Ishikawa (cell line): ENCODE measurements at regions not wholly inside any gene's neighbourhood (a gene's known extent, or its start where the extent isn't known, plus 50 kb on each side); places are given as distances from the start of the nearest gene placed in this dataset.

Source experiments
- CEBPB ChIP-seq: IDR thresholded peaks from 2 replicates; pipeline ENCODE4 v1.6.1; 2012
- CREB1 ChIP-seq: IDR thresholded peaks from 2 replicates; pipeline ENCODE4 v1.6.1; 2012; ENCODE audit warnings: low read depth
- EGR1 ChIP-seq: IDR thresholded peaks from 2 replicates; pipeline ENCODE4 v1.6.1; 2012
- EP300 ChIP-seq: IDR thresholded peaks from 2 replicates; pipeline ENCODE4 v1.6.1; 2012; ENCODE audit warnings: borderline replicate concordance
- FOXM1 ChIP-seq: IDR thresholded peaks from 2 replicates; pipeline ENCODE4 v1.6.1; 2012; ENCODE audit warnings: low read depth, borderline replicate concordance
- NFIC ChIP-seq: IDR thresholded peaks from 2 replicates; pipeline ENCODE4 v1.6.1; 2012
- RAD21 ChIP-seq: IDR thresholded peaks from 2 replicates; pipeline ENCODE4 v1.6.1; 2012; ENCODE audit warnings: low read depth
- REST ChIP-seq: IDR thresholded peaks from 2 replicates; pipeline ENCODE4 v1.6.1; 2012; ENCODE audit warnings: low read depth, mild to moderate bottlenecking
- TAF1 ChIP-seq: IDR thresholded peaks from 2 replicates; pipeline ENCODE4 v1.6.1; 2012; ENCODE audit warnings: low read depth, mild to moderate bottlenecking
- TCF12 ChIP-seq: IDR thresholded peaks from 2 replicates; pipeline ENCODE4 v1.6.1; 2012; ENCODE audit warnings: low read depth
- TEAD4 ChIP-seq: IDR thresholded peaks from 2 replicates; pipeline ENCODE4 v1.6.1; 2012
- USF1 ChIP-seq: IDR thresholded peaks from 2 replicates; pipeline ENCODE4 v1.6.1; 2012
- YY1 ChIP-seq: IDR thresholded peaks from 2 replicates; pipeline ENCODE4 v1.6.1; 2012; ENCODE audit warnings: low read depth
- ZBTB7A ChIP-seq: IDR thresholded peaks from 2 replicates; pipeline ENCODE4 v1.6.1; 2012; ENCODE audit warnings: low read depth
- TF ChIP-seq, protein P1 (sequence below): IDR thresholded peaks from 2 replicates; pipeline ENCODE4 v1.6.1; 2012

- TF ChIP-seq TAF1: no peak
- TF ChIP-seq, protein P1, sequence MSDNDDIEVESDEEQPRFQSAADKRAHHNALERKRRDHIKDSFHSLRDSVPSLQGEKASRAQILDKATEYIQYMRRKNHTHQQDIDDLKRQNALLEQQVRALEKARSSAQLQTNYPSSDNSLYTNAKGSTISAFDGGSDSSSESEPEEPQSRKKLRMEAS: no peak
- no peak for TF ChIP-seq YY1
- no peak for TF ChIP-seq ZBTB7A
- no peak for TF ChIP-seq RAD21
- TF ChIP-seq TCF12: no peak
- no peak for TF ChIP-seq CEBPB
- TF ChIP-seq EGR1: no peak
- TF ChIP-seq CREB1: no peak
- TF ChIP-seq FOXM1: no peak
Measured at GRCh38 chr6:112428477-112428876, 81.3 kb downstream of the RFPL4B start.

DNA sequence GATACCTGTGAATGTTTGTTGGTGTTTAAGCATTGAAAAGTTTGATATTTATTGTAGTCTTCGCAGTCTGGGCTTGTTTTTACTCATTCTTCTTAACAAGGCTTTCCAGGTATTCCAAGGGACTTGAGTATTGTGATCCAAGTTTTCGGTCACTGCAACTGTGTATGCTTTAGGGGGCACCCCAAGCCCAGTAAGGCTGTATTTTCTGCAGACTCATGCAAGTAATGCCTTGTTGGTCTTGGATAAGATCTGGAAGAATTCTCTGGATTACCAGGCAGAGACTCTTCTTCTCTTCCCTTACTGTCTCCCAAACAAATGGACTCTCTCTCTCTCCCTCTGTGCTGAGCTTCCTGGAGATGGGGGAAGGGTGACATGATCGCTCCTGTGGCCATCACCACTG, 82.1 kb downstream of the RFPL4B start:
- TF ChIP-seq EGR1: no peak
- TF ChIP-seq RAD21: peak; percentile 55

DNA sequence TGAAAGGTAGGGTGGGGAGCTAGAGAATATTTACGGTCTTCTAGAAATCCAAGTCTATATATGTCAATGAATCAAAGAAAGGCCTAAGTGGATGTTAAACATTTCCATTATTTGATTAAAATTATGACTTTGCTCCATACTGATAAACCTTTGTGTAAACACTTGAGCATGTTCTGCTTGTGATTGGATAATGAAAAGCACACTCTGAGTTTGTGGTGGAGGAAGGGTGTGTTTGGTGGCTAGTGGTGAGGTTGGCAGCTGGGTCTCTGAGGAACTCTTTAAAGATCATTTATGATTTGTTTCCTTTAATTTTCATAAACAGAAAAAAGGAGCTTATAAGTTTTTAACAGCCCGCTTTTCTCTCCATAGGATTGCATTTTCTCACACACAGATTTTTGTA, 84.7 kb downstream of the RFPL4B start:
- TF ChIP-seq EP300: no peak
- no peak for TF ChIP-seq RAD21
- no peak for TF ChIP-seq ZBTB7A
- no peak for TF ChIP-seq FOXM1
- TF ChIP-seq REST: no peak
- no peak for TF ChIP-seq USF1
- no peak for TF ChIP-seq NFIC
- no peak for TF ChIP-seq TAF1
- no peak for TF ChIP-seq YY1
- TF ChIP-seq, protein P1: no peak
- no peak for TF ChIP-seq CEBPB
- TF ChIP-seq EGR1: no peak
- TF ChIP-seq TCF12: no peak
- TF ChIP-seq CREB1: no peak
- no peak for TF ChIP-seq TEAD4

DNA sequence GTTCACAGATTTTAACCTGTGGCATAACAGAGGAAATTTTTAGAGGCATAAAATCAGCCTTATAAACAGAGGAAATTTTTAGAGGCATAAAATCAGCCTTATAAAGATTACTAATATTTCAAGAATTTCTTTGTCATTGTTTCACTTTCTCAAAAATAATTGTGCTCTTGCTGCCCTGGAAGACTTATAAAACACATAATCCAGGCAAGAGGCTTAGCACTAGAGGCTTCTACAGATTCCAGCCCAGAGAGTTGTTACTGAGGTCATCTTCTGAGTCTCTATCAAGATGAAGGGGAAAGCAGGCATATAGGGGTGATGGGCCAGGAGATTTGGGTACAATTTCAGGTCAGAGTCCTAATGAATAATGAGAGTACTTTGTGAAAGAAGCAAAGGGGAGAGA, 85.7 kb downstream of the RFPL4B start:
- TF ChIP-seq FOXM1: no peak
- no peak for TF ChIP-seq CREB1
- TF ChIP-seq, protein P1: no peak
- TF ChIP-seq EP300: no peak

DNA sequence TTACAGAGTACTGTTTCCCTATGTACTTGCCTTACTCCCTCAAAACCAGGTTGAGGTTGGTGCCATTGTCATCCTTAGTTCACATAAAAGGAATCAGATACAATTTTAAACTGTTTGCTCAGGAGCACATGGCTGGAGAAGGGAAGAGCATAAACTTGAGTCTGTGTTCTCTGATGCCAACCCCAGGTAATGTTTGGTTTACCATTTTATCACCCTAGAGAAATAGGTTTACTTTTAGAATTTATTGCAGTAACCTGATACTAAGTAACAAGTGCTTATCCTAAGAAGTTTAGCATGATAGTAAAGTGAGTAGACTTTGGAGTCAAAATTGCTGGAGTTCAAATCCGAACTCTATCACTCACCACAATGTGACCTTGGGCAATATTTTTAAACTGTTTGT, 86.3 kb downstream of the RFPL4B start:
- TF ChIP-seq, protein P1: no peak
- TF ChIP-seq USF1 (no peak), TEAD4 (no peak), TAF1 (no peak), YY1 (no peak), ZBTB7A (no peak), CREB1 (no peak), NFIC (no peak), EGR1 (no peak), CEBPB (no peak), TCF12 (no peak), REST (no peak), EP300 (no peak), FOXM1 (no peak), RAD21 (no peak)

DNA sequence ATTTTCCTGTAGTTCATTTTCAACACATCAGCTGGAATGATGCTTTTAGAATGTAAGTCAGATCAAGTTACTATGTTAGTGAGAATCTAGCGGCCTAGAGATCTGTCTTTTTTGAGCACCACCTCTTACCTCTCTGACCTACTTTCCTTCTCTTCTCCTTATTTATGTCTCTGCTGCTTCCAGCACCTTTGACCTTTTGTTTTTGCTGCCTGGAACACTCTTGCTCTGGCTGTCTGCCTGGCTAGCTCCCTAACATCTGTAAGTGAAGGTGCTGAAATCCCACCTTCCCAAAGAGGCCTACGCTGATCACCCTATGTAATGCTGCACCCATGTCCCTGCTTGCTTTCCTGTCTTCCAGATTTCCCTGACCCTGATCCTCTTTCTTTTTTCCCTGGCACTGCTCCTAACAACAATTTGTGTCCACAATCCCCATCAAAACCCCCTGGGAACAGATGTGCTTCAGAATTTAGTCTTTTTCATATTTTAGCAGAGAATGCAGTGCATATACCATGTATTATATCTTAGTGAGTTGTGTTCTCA, 87.8 kb downstream of the RFPL4B start:
- TF ChIP-seq NFIC (no peak), TAF1 (no peak), USF1 (no peak), TCF12 (no peak), YY1 (no peak), ZBTB7A (no peak), CEBPB (no peak), TEAD4 (no peak), EP300 (no peak), FOXM1 (no peak), REST (no peak), RAD21 (no peak), EGR1 (no peak), CREB1 (no peak)
- TF ChIP-seq, protein P1: no peak
